Astrocyte (in vitro differentiated cells and primary cell): ENCODE measurements at regions not wholly inside any gene's neighbourhood (a gene's known extent, or its start where the extent isn't known, plus 50 kb on each side); places are given as distances from the start of the nearest gene placed in this dataset.

Experiments
- CTCF ChIP-seq: IDR thresholded peaks from 2 replicates; pipeline ENCODE4 v1.5.1; 2011; ENCODE audit warnings: low read depth, mild to moderate bottlenecking, inconsistent platforms, low read length, moderate library complexity; ENCODE audit not compliant: insufficient read depth
- EZH2 ChIP-seq: IDR thresholded peaks from 2 replicates; pipeline ENCODE4 v1.6.1; 2012; ENCODE audit warnings: mild to moderate bottlenecking, low read length, inconsistent platforms; ENCODE audit not compliant: insufficient read depth

GRCh38 chr15:87349181-87349580, 907.4 kb downstream of the NTRK3 start:
- no peak for TF ChIP-seq CTCF
- TF ChIP-seq EZH2 = no peak
